ENCODE measurements at regions not wholly inside any gene's neighbourhood (a gene's known extent, or its start where the extent isn't known, plus 50 kb on each side); places are given as distances from the start of the nearest gene placed in this dataset.

- FAIRE-seq (no peak), DNase-seq (ENCODE audit: low read depth in 1 of 2, low spot score in 2 of 2) (no peak)
- Histone ChIP-seq H4K8ac (ENCODE audit: extremely low read depth, insufficient read depth, low read length) (no peak overlapping the region), H2BK12ac (ENCODE audit: low read depth, low read length) (no peak overlapping the region), H3K23ac (ENCODE audit: insufficient read length) (no peak overlapping the region), H3K36me3 (ENCODE audit: control insufficient read depth in 2 of 4, insufficient read depth in 4 of 4, low read length in 3 of 4) (no peaks in the 10 kb centered on the region; a peak in 1 of 8 replicates), H3K14ac (ENCODE audit: insufficient read length) (no peak overlapping the region), H3K4me2 (ENCODE audit: insufficient read depth in 1 of 2, low read depth in 2 of 2, low read length in 2 of 2) (no peak overlapping the region), H4K5ac (ENCODE audit: insufficient read length, low read depth, low read length) (no peak overlapping the region), H3K4me3 (ENCODE audit: extremely low read depth in 1 of 4, insufficient read depth in 2 of 4, low read depth in 3 of 4, low read length in 4 of 4) (no peak overlapping the region), H2BK5ac (ENCODE audit: low read depth, low read length) (no peak overlapping the region), H4K20me1 (replicated peaks in 1 of 2; ENCODE audit: control insufficient read depth in 1 of 2, insufficient read depth in 2 of 2, low read length in 2 of 2) (no peaks in the 10 kb centered on the region), H3K9me3 (ENCODE audit: insufficient read depth in 2 of 2, low read depth in 1 of 2, low read length in 1 of 2) (no peaks in the 10 kb centered on the region), H3K79me1 (ENCODE audit: low read depth, low read length) (no peaks in the 10 kb centered on the region), H3K23me2 (ENCODE audit: low read depth, low read length) (no peaks in the 10 kb centered on the region), H2BK15ac (ENCODE audit: low read length) (no peak overlapping the region), H2BK20ac (ENCODE audit: low read length) (no peak overlapping the region), H2BK120ac (replicated peaks; ENCODE audit: low read depth, low read length) (no peak overlapping the region), H3K56ac (replicated peaks; ENCODE audit: insufficient read length, low read depth, low read length) (no peak overlapping the region), H3K27me3 (replicated peaks in 1 of 4; ENCODE audit: control insufficient read depth in 3 of 4, extremely low read depth in 1 of 4, insufficient read depth in 3 of 4, low read length in 3 of 4) (no peaks in the 10 kb centered on the region), H3K9ac (replicated peaks in 1 of 4; ENCODE audit: extremely low read depth in 1 of 4, low read depth in 3 of 4, low read length in 3 of 4) (no peak overlapping the region), H4K91ac (replicated peaks; ENCODE audit: insufficient read length, low read length) (no peak overlapping the region), H3K4ac (replicated peaks; ENCODE audit: insufficient read length, low read depth, low read length) (no peak overlapping the region), H3K4me1 (replicated peaks in 1 of 4; ENCODE audit: control insufficient read depth in 3 of 4, insufficient read depth in 4 of 4, low read length in 3 of 4) (peaks cover 0 to 17% (median 6%) of the 10 kb centered on the region in 4 experiments; a peak in 4 of 7 replicates), H3K27ac (ENCODE audit: low read depth, low read length) (no peak overlapping the region), H2AFZ (ENCODE audit: low read length) (no peak overlapping the region), H2AK5ac (ENCODE audit: low read depth, low read length) (no peak overlapping the region), H3K79me2 (ENCODE audit: control insufficient read depth in 1 of 2, insufficient read depth in 2 of 2, low read length in 2 of 2) (no peaks in the 10 kb centered on the region), H3K18ac (ENCODE audit: extremely low read depth, low read length) (no peak overlapping the region)
- WGBS, 2 experiments (ENCODE audit: extremely low coverage in 1 of 2, insufficient coverage in 1 of 2, insufficient read length in 1 of 2, insufficient replicate concordance in 2 of 2, low coverage in 1 of 2, low lambda C conversion rate in 2 of 2, missing lambda C conversion rate in 1 of 2): 64% methylated on average over 3 of the region's 3 CpGs; no CpG with 5 or more reads in 1 of the 2 experiments
- ChIA-PET POLR2A (ENCODE audit: partially characterized antibody) (interaction anchor here (1.0 kb wide), 1 partner anchor 1009 kb away, joined by 3 read pairs; the partner anchor contains the start of gene SLX4IP), CTCF (ENCODE audit: partially characterized antibody) (interaction anchor here (0.9 to 1.0 kb wide), 2 partner anchors 85 to 101 kb away, joined by 3 read pairs; no protein-coding TSS in a partner anchor)
- TF ChIP-seq USF2 (IDR thresholded peaks at IDR 0.05; ENCODE audit: low read length): no peak
- no peak for TF ChIP-seq POU5F1 (IDR thresholded peaks at IDR 0.05; ENCODE audit: low read depth, low read length)
- no peak for TF ChIP-seq TBP (IDR thresholded peaks at IDR 0.05; ENCODE audit: low read depth, low read length)
- TF ChIP-seq BACH1 (IDR thresholded peaks at IDR 0.05; ENCODE audit: low read length): no peak
- no peak for TF ChIP-seq ZNF274 (IDR thresholded peaks at IDR 0.05; ENCODE audit: borderline replicate concordance, extremely low read depth, low read length)
- TF ChIP-seq RFX5 (IDR thresholded peaks at IDR 0.05; ENCODE audit: borderline replicate concordance, low read depth, low read length): no peak
- no peak for TF ChIP-seq EGR1 (IDR thresholded peaks at IDR 0.05; ENCODE audit: borderline replicate concordance, low read depth, low read length)
- TF ChIP-seq KDM1A (IDR thresholded peaks at IDR 0.05; ENCODE audit: borderline replicate concordance, low read length): no peak
- TF ChIP-seq ATF2 (IDR thresholded peaks at IDR 0.05; ENCODE audit: low read length): no peak
These were observed 474.1 kb upstream of the BTBD3 start for GRCh38 chr20:11443382-11444119.

Data from H1 (cell line).